OCI-LY3 (cell line): ENCODE measurements at regions not wholly inside any gene's neighbourhood (a gene's known extent, or its start where the extent isn't known, plus 50 kb on each side); places are given as distances from the start of the nearest gene placed in this dataset.

Source experiments
- H2AFZ ChIP-seq: fragments of 200-600, 300-600 bp; shearing (Covaris generic); 2 replicates; pipeline ENCODE4 v1.6.0; 2014; ENCODE audit warnings: antibody characterized with exemption, low read depth, low read length
- H3K27ac ChIP-seq: fragments of 200-600, 300-600 bp; sonication (generic); 2 replicates; pipeline ENCODE4 v1.5.1; 2014; ENCODE audit warnings: mild to moderate bottlenecking, low read length, moderate library complexity, mixed read lengths
- H3K27me3 ChIP-seq: fragments of 200-600, 300-600 bp; sonication (generic); 2 replicates; pipeline ENCODE4 v1.6.1; 2014; ENCODE audit warnings: low read depth, low read length, mixed read lengths
- H3K36me3 ChIP-seq: fragments of 200-600, 300-600 bp; sonication (generic); replicated peaks from 2 replicates; pipeline ENCODE3; 2014; ENCODE audit warnings: low read depth, low read length, mixed read lengths
- H3K4me1 ChIP-seq: fragments of 300-600, 200-600 bp; sonication (generic); 2 replicates; pipeline ENCODE4 v1.6.1; 2014; ENCODE audit warnings: low read length, mixed read lengths
- H3K4me2 ChIP-seq: fragments of 200-600, 300-600 bp; sonication (generic); 2 replicates; pipeline ENCODE4 v1.6.1; 2014; ENCODE audit warnings: low read length, mixed read lengths
- H3K4me3 ChIP-seq: fragments of 300-600, 200-600 bp; sonication (generic); 2 replicates; pipeline ENCODE4 v1.5.1; 2014; ENCODE audit warnings: antibody characterized with exemption, mild to moderate bottlenecking, low read length, moderate library complexity
- H3K79me2 ChIP-seq: fragments of 300-600, 200-600 bp; shearing (Covaris generic); 2 replicates; pipeline ENCODE4 v1.6.1; 2014; ENCODE audit warnings: mild to moderate bottlenecking, low read length, mixed read lengths
- H3K9ac ChIP-seq: fragments of 300-600, 200-600 bp; shearing (Covaris generic); 2 replicates; pipeline ENCODE4 v1.6.0; 2014; ENCODE audit warnings: mild to moderate bottlenecking, low read length, moderate library complexity
- H3K9me3 ChIP-seq: fragments of 200-600, 300-600 bp; shearing (Covaris generic); 2 replicates; pipeline ENCODE4 v1.6.1; 2014; ENCODE audit warnings: low read length, mixed read lengths; ENCODE audit not compliant: insufficient read depth
- H4K20me1 ChIP-seq: fragments of 200-600, 300-600 bp; sonication (generic); 2 replicates; pipeline ENCODE4 v1.6.1; 2016; ENCODE audit warnings: low read length, mixed read lengths; ENCODE audit not compliant: insufficient read depth
- EZH2phosphoT487 ChIP-seq: fragments of 200-600 bp; shearing (Covaris generic); IDR thresholded peaks from 2 replicates; pipeline ENCODE4 v1.6.1; 2018; ENCODE audit warnings: antibody characterized with exemption, mixed run types, low read depth
- TF ChIP-seq, protein P1 (sequence below): fragments of 200-600, 300-600 bp; sonication (generic); IDR thresholded peaks from 2 replicates; pipeline ENCODE4 v1.5.1; 2014; ENCODE audit warnings: antibody characterized with exemption, low read length, low read depth

- Histone ChIP-seq H4K20me1 (no peaks in the 10 kb centered on the region), H3K4me3 (no peak overlapping the region), H3K27me3 (no peaks in the 10 kb centered on the region), H3K4me2 (no peak overlapping the region), H3K4me1 (no peaks in the 10 kb centered on the region), H3K36me3 (no peaks in the 10 kb centered on the region), H3K27ac (no peak overlapping the region), H2AFZ (no peak overlapping the region), H3K9me3 (no peaks in the 10 kb centered on the region), H3K9ac (no peak overlapping the region), H3K79me2 (no peaks in the 10 kb centered on the region)
- no peak for TF ChIP-seq EZH2phosphoT487
- TF ChIP-seq, protein P1, sequence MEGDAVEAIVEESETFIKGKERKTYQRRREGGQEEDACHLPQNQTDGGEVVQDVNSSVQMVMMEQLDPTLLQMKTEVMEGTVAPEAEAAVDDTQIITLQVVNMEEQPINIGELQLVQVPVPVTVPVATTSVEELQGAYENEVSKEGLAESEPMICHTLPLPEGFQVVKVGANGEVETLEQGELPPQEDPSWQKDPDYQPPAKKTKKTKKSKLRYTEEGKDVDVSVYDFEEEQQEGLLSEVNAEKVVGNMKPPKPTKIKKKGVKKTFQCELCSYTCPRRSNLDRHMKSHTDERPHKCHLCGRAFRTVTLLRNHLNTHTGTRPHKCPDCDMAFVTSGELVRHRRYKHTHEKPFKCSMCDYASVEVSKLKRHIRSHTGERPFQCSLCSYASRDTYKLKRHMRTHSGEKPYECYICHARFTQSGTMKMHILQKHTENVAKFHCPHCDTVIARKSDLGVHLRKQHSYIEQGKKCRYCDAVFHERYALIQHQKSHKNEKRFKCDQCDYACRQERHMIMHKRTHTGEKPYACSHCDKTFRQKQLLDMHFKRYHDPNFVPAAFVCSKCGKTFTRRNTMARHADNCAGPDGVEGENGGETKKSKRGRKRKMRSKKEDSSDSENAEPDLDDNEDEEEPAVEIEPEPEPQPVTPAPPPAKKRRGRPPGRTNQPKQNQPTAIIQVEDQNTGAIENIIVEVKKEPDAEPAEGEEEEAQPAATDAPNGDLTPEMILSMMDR: no peak
These were observed 255.9 kb upstream of the SNX7 start for GRCh38 chr1:98405581-98406074.

GRCh38 chr1:98404866-98405265, 256.7 kb upstream of the SNX7 start:
- Histone ChIP-seq H3K79me2 (no peaks in the 10 kb centered on the region), H3K4me3 (no peak overlapping the region), H3K9me3 (no peaks in the 10 kb centered on the region), H2AFZ (no peak overlapping the region), H3K4me1 (no peaks in the 10 kb centered on the region), H3K36me3 (no peaks in the 10 kb centered on the region), H3K27me3 (no peaks in the 10 kb centered on the region), H3K9ac (no peak overlapping the region), H4K20me1 (no peaks in the 10 kb centered on the region), H3K4me2 (no peak overlapping the region), H3K27ac (no peak overlapping the region)
- no peak for TF ChIP-seq EZH2phosphoT487
- TF ChIP-seq, protein P1: no peak

- no peaks in the 10 kb centered on the region for H3K9me3 ChIP-seq
- no peaks in the 10 kb centered on the region for H3K36me3 ChIP-seq
- H3K27ac ChIP-seq: no peak overlapping the region
- no peaks in the 10 kb centered on the region for H3K79me2 ChIP-seq
- no peak overlapping the region for H3K9ac ChIP-seq
- H3K4me3 ChIP-seq: no peak overlapping the region
- H3K27me3 ChIP-seq: no peaks in the 10 kb centered on the region
- TF ChIP-seq, protein P1: no peak
- no peak for TF ChIP-seq EZH2phosphoT487
- H4K20me1 ChIP-seq: no peaks in the 10 kb centered on the region
- no peak overlapping the region for H3K4me2 ChIP-seq
- no peak overlapping the region for H2AFZ ChIP-seq
- no peaks in the 10 kb centered on the region for H3K4me1 ChIP-seq
These were observed 257.5 kb upstream of the SNX7 start for GRCh38 chr1:98403963-98404480.

DNA sequence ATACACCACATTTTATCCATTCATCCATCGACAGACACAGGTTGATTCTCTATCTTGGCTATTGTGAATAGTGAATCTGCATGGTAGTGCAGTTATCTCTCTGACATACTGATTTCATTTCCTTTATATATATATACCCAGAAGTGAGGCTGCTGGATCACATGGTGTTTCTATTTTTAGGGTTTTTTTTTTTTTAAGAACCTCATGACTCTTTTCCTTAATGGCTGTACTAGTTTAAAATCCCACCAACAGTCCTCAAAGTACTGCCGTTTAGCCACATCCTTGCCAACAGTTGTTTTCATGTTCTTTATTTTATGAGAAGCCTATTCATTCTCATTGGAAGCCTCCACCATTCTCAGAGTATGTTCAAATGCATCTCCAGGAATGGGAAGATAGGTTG, 258.7 kb upstream of the SNX7 start:
- H3K4me2 ChIP-seq: no peak overlapping the region
- no peak for TF ChIP-seq EZH2phosphoT487
- TF ChIP-seq, protein P1: no peak
- no peak overlapping the region for H3K27ac ChIP-seq
- no peaks in the 10 kb centered on the region for H3K79me2 ChIP-seq
- no peak overlapping the region for H2AFZ ChIP-seq
- H3K36me3 ChIP-seq: no peaks in the 10 kb centered on the region
- H4K20me1 ChIP-seq: no peaks in the 10 kb centered on the region
- H3K9me3 ChIP-seq: no peaks in the 10 kb centered on the region
- no peak overlapping the region for H3K4me3 ChIP-seq
- no peaks in the 10 kb centered on the region for H3K27me3 ChIP-seq
- no peak overlapping the region for H3K9ac ChIP-seq
- no peaks in the 10 kb centered on the region for H3K4me1 ChIP-seq
